Smooth muscle cell (in vitro differentiated cells): ENCODE measurements at regions not wholly inside any gene's neighbourhood (a gene's known extent, or its start where the extent isn't known, plus 50 kb on each side); places are given as distances from the start of the nearest gene placed in this dataset.

Source experiments
- DNase-seq: peaks from one replicate; lab custom pipeline; 2025; ENCODE audit not compliant: unreplicated experiment; lab: John Stamatoyannopoulos, UW
- H2AFZ ChIP-seq: fragments of 200-600 bp; sonication (generic); 2 replicates; pipeline ENCODE4 v1.6.0; 2016; ENCODE audit warnings: antibody characterized with exemption, low read depth, mild to moderate bottlenecking
- H3F3A ChIP-seq: fragments of 200-600 bp; sonication (generic); 2 replicates; pipeline ENCODE4 v1.6.0; 2017; ENCODE audit warnings: antibody characterized with exemption, low read depth
- H3K27ac ChIP-seq: fragments of 200-600 bp; sonication (generic); 2 replicates; pipeline ENCODE4 v1.5.1; 2016; ENCODE audit warnings: low read depth, mild to moderate bottlenecking
- H3K27me3 ChIP-seq: fragments of 200-600 bp; sonication (generic); 2 replicates; pipeline ENCODE4 v1.6.1; 2016; ENCODE audit warnings: low read depth, mild to moderate bottlenecking
- H3K36me3 ChIP-seq: fragments of 200-600 bp; sonication (generic); 2 replicates; pipeline ENCODE4 v1.5.1; 2016; ENCODE audit warnings: low read depth
- H3K4me1 ChIP-seq: fragments of 200-600 bp; sonication (generic); 2 replicates; pipeline ENCODE4 v1.5.1; 2016; ENCODE audit warnings: low read depth
- H3K4me2 ChIP-seq: fragments of 200-600 bp; sonication (generic); 2 replicates; pipeline ENCODE4 v1.6.0; 2016; ENCODE audit warnings: mild to moderate bottlenecking
- H3K4me3 ChIP-seq: fragments of 200-600 bp; sonication (generic); 2 replicates; pipeline ENCODE4 v1.5.1; 2016; ENCODE audit warnings: mild to moderate bottlenecking
- H3K79me2 ChIP-seq: fragments of 200-600 bp; sonication (generic); 2 replicates; pipeline ENCODE4 v1.6.0; 2016; ENCODE audit warnings: low read depth, mild to moderate bottlenecking
- H3K9ac ChIP-seq: fragments of 200-600 bp; sonication (generic); 2 replicates; pipeline ENCODE4 v1.6.0; 2016; ENCODE audit warnings: low read depth
- H3K9me3 ChIP-seq: fragments of 200-600 bp; sonication (generic); replicated peaks from 2 replicates; pipeline ENCODE4 v1.5.1; 2016; ENCODE audit warnings: low read depth
- H4K20me1 ChIP-seq: fragments of 200-600 bp; sonication (generic); 2 replicates; pipeline ENCODE4 v1.6.0; 2016; ENCODE audit warnings: low read depth
- WGBS: methylation state at CpG from one replicate; pipeline ENCODE4 v1.1.7; 2016; ENCODE audit warnings: low lambda C conversion rate; 5-methylcytosine and 5-hydroxymethylcytosine counted together
- TF ChIP-seq, protein P1 (sequence below): fragments of 200-600 bp; sonication (generic); IDR thresholded peaks from 2 replicates; pipeline ENCODE4 v1.5.1; 2017; ENCODE audit warnings: borderline replicate concordance, mild to moderate bottlenecking, antibody characterized with exemption; ENCODE audit not compliant: insufficient read depth, poor library complexity, severe bottlenecking

DNA sequence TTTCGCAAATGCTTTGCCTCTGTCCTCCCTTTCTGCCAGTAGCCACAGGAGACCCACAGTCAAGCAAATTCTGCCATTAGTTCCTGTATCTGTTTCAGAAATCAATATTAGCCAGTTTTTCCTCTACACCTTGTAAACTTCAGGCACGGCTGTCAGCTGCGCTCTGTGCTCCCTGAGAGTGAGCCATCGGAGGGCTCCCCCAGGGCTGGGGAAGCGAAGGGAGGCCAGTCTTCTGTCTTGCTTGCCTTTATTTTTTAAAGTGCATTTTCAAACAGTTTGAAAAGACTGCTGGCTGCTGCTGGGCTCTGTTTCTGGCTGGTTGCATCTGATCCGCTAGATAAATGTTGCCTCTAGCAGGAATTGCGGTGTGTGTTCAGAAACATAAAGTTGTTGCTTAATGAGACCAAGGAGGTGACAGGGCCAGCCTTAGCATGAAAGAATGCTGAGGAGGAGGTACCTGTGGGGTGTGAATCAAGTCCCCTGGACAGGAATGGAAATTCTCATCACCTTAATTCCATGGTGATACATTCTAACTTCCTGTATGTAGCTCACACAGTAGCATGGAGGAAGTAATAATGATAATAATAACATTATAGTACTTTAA, 421.7 kb upstream of the KIF2A start:
- H3K79me2 ChIP-seq, result no peaks in the 10 kb centered on the region
- TF ChIP-seq, protein P1, sequence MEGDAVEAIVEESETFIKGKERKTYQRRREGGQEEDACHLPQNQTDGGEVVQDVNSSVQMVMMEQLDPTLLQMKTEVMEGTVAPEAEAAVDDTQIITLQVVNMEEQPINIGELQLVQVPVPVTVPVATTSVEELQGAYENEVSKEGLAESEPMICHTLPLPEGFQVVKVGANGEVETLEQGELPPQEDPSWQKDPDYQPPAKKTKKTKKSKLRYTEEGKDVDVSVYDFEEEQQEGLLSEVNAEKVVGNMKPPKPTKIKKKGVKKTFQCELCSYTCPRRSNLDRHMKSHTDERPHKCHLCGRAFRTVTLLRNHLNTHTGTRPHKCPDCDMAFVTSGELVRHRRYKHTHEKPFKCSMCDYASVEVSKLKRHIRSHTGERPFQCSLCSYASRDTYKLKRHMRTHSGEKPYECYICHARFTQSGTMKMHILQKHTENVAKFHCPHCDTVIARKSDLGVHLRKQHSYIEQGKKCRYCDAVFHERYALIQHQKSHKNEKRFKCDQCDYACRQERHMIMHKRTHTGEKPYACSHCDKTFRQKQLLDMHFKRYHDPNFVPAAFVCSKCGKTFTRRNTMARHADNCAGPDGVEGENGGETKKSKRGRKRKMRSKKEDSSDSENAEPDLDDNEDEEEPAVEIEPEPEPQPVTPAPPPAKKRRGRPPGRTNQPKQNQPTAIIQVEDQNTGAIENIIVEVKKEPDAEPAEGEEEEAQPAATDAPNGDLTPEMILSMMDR, result no peak
- no peaks in the 10 kb centered on the region for H3K36me3 ChIP-seq
- no peaks in the 10 kb centered on the region for H3K27me3 ChIP-seq
- H3K27ac ChIP-seq, result no peak overlapping the region
- 88% methylated on average over 7 of the region's 7 CpGs for WGBS
- H3K9me3 ChIP-seq, result no peaks in the 10 kb centered on the region
- DNase-seq, result no peak
- H3K4me3 ChIP-seq, result no peak overlapping the region
- peaks cover 4% of the 10 kb centered on the region for H3K4me1 ChIP-seq
- H3F3A ChIP-seq, result no peaks in the 10 kb centered on the region
- no peaks in the 10 kb centered on the region for H4K20me1 ChIP-seq
- H3K9ac ChIP-seq, result no peak overlapping the region
- H3K4me2 ChIP-seq, result no peak overlapping the region
- H2AFZ ChIP-seq, result no peak overlapping the region

- H3K79me2 ChIP-seq, result no peaks in the 10 kb centered on the region
- no peak overlapping the region for H3K4me2 ChIP-seq
- H3K4me3 ChIP-seq, result no peak overlapping the region
- H3K4me1 ChIP-seq, result peaks cover 4% of the 10 kb centered on the region
- no peaks in the 10 kb centered on the region for H4K20me1 ChIP-seq
- H3F3A ChIP-seq, result no peaks in the 10 kb centered on the region
- no peaks in the 10 kb centered on the region for H3K36me3 ChIP-seq
- H2AFZ ChIP-seq, result no peak overlapping the region
- TF ChIP-seq, protein P1, result no peak
- DNase-seq, result no peak
- no peak overlapping the region for H3K27ac ChIP-seq
- H3K9me3 ChIP-seq, result no peaks in the 10 kb centered on the region
- no peak overlapping the region for H3K9ac ChIP-seq
- H3K27me3 ChIP-seq, result no peaks in the 10 kb centered on the region
These were observed 419.8 kb upstream of the KIF2A start for GRCh38 chr5:61886214-61886613.

DNA sequence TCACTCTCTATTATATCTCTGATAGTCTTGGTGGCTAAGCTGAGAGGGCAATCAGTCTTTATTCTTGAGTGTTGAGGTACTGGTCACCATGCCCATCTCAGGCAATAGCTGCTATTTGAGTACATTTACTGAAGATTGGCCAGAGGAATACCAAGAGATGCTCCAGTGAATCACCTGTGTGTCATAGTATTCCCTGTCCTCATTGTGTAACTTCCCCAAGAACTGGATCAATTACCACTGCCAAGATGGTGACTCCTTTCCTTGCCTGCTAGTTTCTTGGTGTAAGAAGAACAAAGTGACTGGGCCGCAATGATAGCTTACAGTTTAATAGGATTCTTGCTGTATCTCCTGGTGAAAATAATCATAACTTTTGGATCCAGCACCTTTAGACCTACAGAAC, 418.7 kb upstream of the KIF2A start:
- Histone ChIP-seq H3F3A (no peaks in the 10 kb centered on the region), H4K20me1 (no peaks in the 10 kb centered on the region), H3K79me2 (no peaks in the 10 kb centered on the region), H3K9ac (no peak overlapping the region), H3K36me3 (no peaks in the 10 kb centered on the region), H2AFZ (no peak overlapping the region), H3K4me3 (no peak overlapping the region), H3K9me3 (no peaks in the 10 kb centered on the region), H3K27me3 (no peaks in the 10 kb centered on the region), H3K4me1 (peaks cover 4% of the 10 kb centered on the region), H3K4me2 (no peak overlapping the region), H3K27ac (no peak overlapping the region)
- no peak for DNase-seq
- TF ChIP-seq, protein P1, result no peak
- WGBS, result 92% methylated on average over 1 of the region's 1 CpG

DNA sequence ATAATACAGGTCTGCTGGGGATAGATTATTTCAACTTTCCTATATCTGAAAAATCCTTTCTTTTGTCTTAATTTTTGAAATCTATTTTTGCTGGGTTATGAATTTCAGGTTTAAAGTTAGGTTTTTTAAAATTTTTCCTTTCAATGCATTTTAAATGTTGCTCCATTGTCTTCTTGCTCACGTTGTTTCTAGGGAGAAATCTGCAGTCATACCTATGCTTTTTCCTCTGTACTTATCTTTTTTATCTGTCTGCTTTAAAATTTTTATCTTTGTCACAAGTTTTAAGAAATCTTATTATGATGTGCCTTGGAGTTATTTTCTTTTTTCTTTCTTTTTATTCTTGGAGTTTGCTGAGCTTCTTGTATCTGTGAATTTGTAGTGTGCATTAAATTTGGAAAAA, 412.0 kb upstream of the KIF2A start:
- H3K9ac ChIP-seq, result no peak overlapping the region
- no peak overlapping the region for H3K4me2 ChIP-seq
- no peaks in the 10 kb centered on the region for H3K4me1 ChIP-seq
- WGBS, result 66% methylated on average over 1 of the region's 1 CpG
- no peaks in the 10 kb centered on the region for H3K9me3 ChIP-seq
- no peak overlapping the region for H3K27ac ChIP-seq
- H3K27me3 ChIP-seq, result peaks cover 10% of the 10 kb centered on the region
- H3K79me2 ChIP-seq, result no peaks in the 10 kb centered on the region
- no peaks in the 10 kb centered on the region for H3F3A ChIP-seq
- no peaks in the 10 kb centered on the region for H3K36me3 ChIP-seq
- no peak for DNase-seq
- TF ChIP-seq, protein P1, result no peak
- no peak overlapping the region for H3K4me3 ChIP-seq
- H4K20me1 ChIP-seq, result no peaks in the 10 kb centered on the region
- H2AFZ ChIP-seq, result no peak overlapping the region
